Testis (tissue), 2 donors: ENCODE measurements at regions not wholly inside any gene's neighbourhood (a gene's known extent, or its start where the extent isn't known, plus 50 kb on each side); places are given as distances from the start of the nearest gene placed in this dataset.

Experiments
- CTCF ChIP-seq, 3 experiments: fragments of 450-650 bp in 2 of 3; fragments of 200-600 bp in 1 of 3; sonication (generic) in 1 of 3; IDR thresholded peaks; one replicate each; pipeline ENCODE4 v1.5.1; 2016 to 2019; ENCODE audit warnings: antibody characterized with exemption in 3 of 3, mild to moderate bottlenecking in 2 of 3, moderate library complexity in 1 of 3
- POLR2A ChIP-seq: fragments of 450-650 bp; IDR thresholded peaks from one replicate; pipeline ENCODE4 v1.6.1; 2017; ENCODE audit warnings: antibody characterized with exemption, mild to moderate bottlenecking, moderate library complexity

GRCh38 chr9:108486831-108487230 lies 369.0 kb downstream of the ACTL7B start:
- TF ChIP-seq POLR2A (no peak), CTCF (IDR thresholded peaks at IDR 0.05) (no peak)
